HCT116 (cell line): ENCODE measurements at regions not wholly inside any gene's neighbourhood (a gene's known extent, or its start where the extent isn't known, plus 50 kb on each side); places are given as distances from the start of the nearest gene placed in this dataset.

Experiments
- ATAC-seq: fragments of 200-7000 bp; cut with Tn5 transposase; 2 replicates; pipeline ENCODE4 v1.9.1; 2020; ENCODE audit warnings: mild to moderate bottlenecking, moderate library complexity
- BruUV-seq: library from RNA; stranded (reverse); fragments of 400-500 nt; replicated peaks from 2 replicates; lab custom pipeline; 2021; lab: Mats Ljungman, UMichigan
- CTCF ChIA-PET: fragments of 300-600 bp; sonication (Branson Sonifier 250); formaldehyde crosslinking; loops from one replicate; lab custom pipeline; 2021; ENCODE audit warnings: antibody characterized with exemption; lab: Charles Lee
- POLR2A ChIA-PET: fragments of 300-600, 350-600 bp; sonication (Branson Sonifier 250); formaldehyde crosslinking; loops from one replicate; lab custom pipeline; 2021; ENCODE audit warnings: antibody characterized with exemption; lab: Charles Lee
- RAD21 ChIA-PET, 2 experiments: fragments of 300-600 bp; sonication (Branson Sonifier 250); formaldehyde crosslinking; loops; one replicate each; lab custom pipeline; 2023; ENCODE audit warnings: low total read pairs in 2 of 2; ENCODE audit not compliant: uncharacterized antibody in 2 of 2, unreplicated experiment in 2 of 2, low non-redundant PET in 1 of 2; lab: Charles Lee
- DNase-seq: peaks from one replicate; pipeline ENCODE4 v3.0.0-alpha.2; 2010; ENCODE audit warnings: low read depth, low spot score
- H2AFZ ChIP-seq: fragments of 200-600 bp; shearing (Covaris generic), sonication (generic); 2 replicates; pipeline ENCODE4 v1.6.1; 2017; ENCODE audit warnings: low read depth, mixed run types, mixed read lengths, antibody characterized with exemption, low read length; ENCODE audit not compliant: poor library complexity, severe bottlenecking
- H3K27ac ChIP-seq: 2 replicates; pipeline ENCODE4 v1.5.1; 2012; ENCODE audit warnings: low read depth, low read length
- H3K27me3 ChIP-seq: fragments of 200-600 bp; sonication (generic); 2 replicates; pipeline ENCODE4 v1.6.1; 2016; ENCODE audit warnings: mixed run types, low read length, mixed read lengths; ENCODE audit not compliant: insufficient read depth
- H3K36me3 ChIP-seq, 2 experiments: fragments of 200-500 bp in 1 of 2; fragments of 200-600 bp in 1 of 2; sonication (Bioruptor generic) in 1 of 2; sonication (generic) in 1 of 2; 2 replicates each; pipeline versions ENCODE4 v1.5.1 to v1.6.1; 2014 to 2016; ENCODE audit warnings: low read length in 2 of 2, inconsistent platforms in 1 of 2, mixed read lengths in 1 of 2, mixed run types in 1 of 2; ENCODE audit not compliant: insufficient read depth in 2 of 2, control insufficient read depth in 1 of 2
- H3K4me1 ChIP-seq, 2 experiments: fragments of 200-600 bp in 1 of 2; sonication (generic) in 1 of 2; 2 replicates each; pipeline versions ENCODE4 v1.5.1 to v1.6.1; 2012 to 2017; ENCODE audit warnings: low read length in 2 of 2, inconsistent platforms in 1 of 2, mild to moderate bottlenecking in 1 of 2, mixed read lengths in 1 of 2, mixed run types in 1 of 2, moderate library complexity in 1 of 2; ENCODE audit not compliant: insufficient read depth in 2 of 2, control insufficient read depth in 1 of 2
- H3K4me2 ChIP-seq: fragments of 200-600 bp; sonication (generic); 2 replicates; pipeline ENCODE4 v1.6.1; 2017; ENCODE audit warnings: mixed run types, low read length, mixed read lengths
- H3K4me3 ChIP-seq, 2 experiments: fragments of 200-600 bp in 1 of 2; sonication (generic) in 1 of 2; replicated peaks in 1 of 2; 2 replicates each; pipeline ENCODE4 v1.5.1; 2011 to 2016; ENCODE audit warnings: low read length in 2 of 2, control low read depth in 1 of 2, low read depth in 1 of 2, mild to moderate bottlenecking in 1 of 2, mixed read lengths in 1 of 2, mixed run types in 1 of 2
- H3K79me2 ChIP-seq: fragments of 200-600 bp; sonication (generic); 2 replicates; pipeline ENCODE4 v1.6.1; 2017; ENCODE audit warnings: mild to moderate bottlenecking, mixed run types, low read length, moderate library complexity, mixed read lengths; ENCODE audit not compliant: insufficient read depth
- H3K9ac ChIP-seq: fragments of 200-600 bp; sonication (generic); 2 replicates; pipeline ENCODE4 v1.6.1; 2016; ENCODE audit warnings: low read length, mixed read lengths
- H3K9me2 ChIP-seq: fragments of 200-600 bp; sonication (generic), shearing (Covaris generic); 2 replicates; pipeline ENCODE4 v1.6.1; 2017; ENCODE audit warnings: mixed run types, mild to moderate bottlenecking, moderate library complexity; ENCODE audit not compliant: insufficient read depth
- H3K9me3 ChIP-seq, 2 experiments: fragments of 200-500 bp in 1 of 2; fragments of 200-600 bp in 1 of 2; sonication (Bioruptor generic) in 1 of 2; sonication (generic) in 1 of 2; 2 replicates each; pipeline ENCODE4 v1.6.1; 2014 to 2017; ENCODE audit warnings: low read length in 2 of 2, mixed read lengths in 2 of 2, inconsistent platforms in 1 of 2, low read depth in 1 of 2, mild to moderate bottlenecking in 1 of 2, mixed run types in 1 of 2, moderate library complexity in 1 of 2; ENCODE audit not compliant: control insufficient read depth in 1 of 2, insufficient read depth in 1 of 2
- H4K20me1 ChIP-seq: fragments of 200-600 bp; sonication (generic), shearing (Covaris generic); 2 replicates; pipeline ENCODE4 v1.6.1; 2017; ENCODE audit warnings: mixed run types, mild to moderate bottlenecking, moderate library complexity; ENCODE audit not compliant: insufficient read depth
- CEBPB ChIP-seq: IDR thresholded peaks from 2 replicates; pipeline ENCODE4 v1.6.1; 2012; ENCODE audit warnings: low read depth
- ELF1 ChIP-seq: IDR thresholded peaks from 2 replicates; pipeline ENCODE4 v1.6.1; 2012; ENCODE audit warnings: low read depth, borderline replicate concordance
- SRF ChIP-seq: IDR thresholded peaks from 2 replicates; pipeline ENCODE4 v1.6.1; 2012; ENCODE audit warnings: low read depth
- ZBTB33 ChIP-seq: IDR thresholded peaks from 2 replicates; pipeline ENCODE4 v1.6.1; 2011; ENCODE audit warnings: mild to moderate bottlenecking, low read length, moderate library complexity; ENCODE audit not compliant: insufficient replicate concordance; ENCODE audit errors: extremely low read depth
- ZFX ChIP-seq: fragments of 450-650 bp; IDR thresholded peaks from 2 replicates; pipeline ENCODE4 v1.6.1; 2017
- ZNF274 ChIP-seq: fragments of 200-500 bp; sonication (Bioruptor generic); IDR thresholded peaks from 2 replicates; pipeline ENCODE4 v1.6.1; 2014; ENCODE audit warnings: mild to moderate bottlenecking, low read depth, low read length, inconsistent platforms
- intact Hi-C: fragments of 100-400 bp; cut with micrococcal nuclease; formaldehyde crosslinking; loops from 2 replicates; pipeline ENCODE4 v1.10.0; 2022

GRCh38 chr2:59428940-59429339 is 1124.5 kb downstream of the BCL11A start (continued):
- TF ChIP-seq ZBTB33 (no peak), ELF1 (no peak), CEBPB (no peak)
- TF ChIP-seq, all 23 proteins: peak for 0

DNA sequence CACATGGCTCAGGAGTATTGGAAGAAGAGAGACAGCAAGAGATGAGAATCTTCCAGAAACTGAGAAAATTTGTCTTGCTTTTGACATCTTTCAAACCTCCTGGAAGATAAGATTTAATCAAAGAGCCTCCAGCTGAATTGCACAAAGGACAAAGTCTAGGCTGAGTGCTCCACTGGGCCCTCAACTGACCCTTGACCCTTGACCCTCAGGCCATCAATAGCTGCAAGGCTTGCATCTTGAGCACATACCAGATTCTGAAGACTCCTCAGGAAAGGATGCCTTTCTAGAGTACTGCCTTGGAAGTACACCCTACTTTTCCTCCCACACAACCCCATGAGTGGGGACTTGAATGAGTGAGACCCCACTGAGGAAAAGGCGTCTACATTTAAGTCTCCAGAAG is 1125.5 kb downstream of the BCL11A start:
- CTCF ChIA-PET = no interaction called here
- Histone ChIP-seq H3K36me3 (no peaks in the 10 kb centered on the region), H3K4me3 (no peak overlapping the region), H3K9me2 (no peaks in the 10 kb centered on the region), H3K9me3 (0 out of 4 replicates have a peak, but pooled peaks cover 0 to 3% of the 10 kb centered on the region in 2 experiments), H3K4me1 (no peaks in the 10 kb centered on the region), H3K79me2 (no peaks in the 10 kb centered on the region), H3K27ac (no peak overlapping the region), H2AFZ (no peak overlapping the region), H3K27me3 (no peaks in the 10 kb centered on the region), H3K9ac (no peak overlapping the region), H4K20me1 (no peaks in the 10 kb centered on the region), H3K4me2 (no peak overlapping the region)
- POLR2A ChIA-PET = no interaction called here
- BruUV-seq = no TSS peak
- RAD21 ChIA-PET = no interaction called here
- no peak for DNase-seq
- no peak for TF ChIP-seq ZFX
- TF ChIP-seq ZNF274 = no peak
- no peak for TF ChIP-seq SRF
- no peak for TF ChIP-seq ZBTB33
- intact Hi-C loops = no loop called here
- ATAC-seq = no peak
